Common myeloid progenitor, CD34-positive (primary cell): ENCODE measurements at regions not wholly inside any gene's neighbourhood (a gene's known extent, or its start where the extent isn't known, plus 50 kb on each side); places are given as distances from the start of the nearest gene placed in this dataset.
"Not testable (repeated sequence)": the region's sequence is repeated elsewhere in the genome, so short reads cannot be mapped to it uniquely, and the experiment has no call there.

Source experiments
- CTCF ChIA-PET: fragments of 350-600 bp; sonication (Branson Sonifier 250); formaldehyde crosslinking; loops from one replicate; lab custom pipeline; 2021; ENCODE audit warnings: antibody characterized with exemption; lab: Charles Lee
- POLR2A ChIA-PET: fragments of 350-600 bp; sonication (Branson Sonifier 250); formaldehyde crosslinking; loops from one replicate; lab custom pipeline; 2021; ENCODE audit warnings: antibody characterized with exemption; lab: Charles Lee
- DNase-seq, 3 donors: peaks; one replicate each; pipeline versions ENCODE4 v3.0.0 to v3.0.0-alpha.2; 2013
- H3K27ac ChIP-seq, 2 experiments: 1 replicate in 1 of 2; 2 replicates in 1 of 2; pipeline ENCODE4 v1.7.0; 2013; ENCODE audit warnings: inconsistent platforms in 2 of 2, low read length in 2 of 2, mild to moderate bottlenecking in 2 of 2, low read depth in 1 of 2, moderate library complexity in 1 of 2; ENCODE audit not compliant: severe bottlenecking in 2 of 2, insufficient read depth in 1 of 2, poor library complexity in 1 of 2
- H3K27me3 ChIP-seq, 5 experiments: replicated peaks in 2 of 5; 1 replicate in 3 of 5; 2 replicates in 2 of 5; pipeline versions ENCODE4 v1.6.1 to v1.7.0; 2013; ENCODE audit warnings: low read length in 4 of 5, mild to moderate bottlenecking in 2 of 5, moderate library complexity in 2 of 5, inconsistent platforms in 1 of 5; ENCODE audit not compliant: insufficient read depth in 5 of 5, control insufficient read depth in 4 of 5
- H3K36me3 ChIP-seq, 4 experiments: 1 replicate in 2 of 4; 2 replicates in 2 of 4; pipeline versions ENCODE4 v1.6.1 to v1.7.0; 2013; ENCODE audit warnings: low read length in 3 of 4, control low read depth in 1 of 4, mild to moderate bottlenecking in 1 of 4; ENCODE audit not compliant: control insufficient read depth in 4 of 4, insufficient read depth in 4 of 4
- H3K4me1 ChIP-seq, 4 experiments: 1 replicate in 3 of 4; 2 replicates in 1 of 4; pipeline versions ENCODE4 v1.6.1 to v1.7.1; 2013; ENCODE audit warnings: low read length in 3 of 4, mild to moderate bottlenecking in 3 of 4, control low read depth in 1 of 4, inconsistent platforms in 1 of 4, moderate library complexity in 1 of 4; ENCODE audit not compliant: control insufficient read depth in 4 of 4, insufficient read depth in 4 of 4; ENCODE audit errors: control extremely low read depth in 1 of 4
- H3K4me3 ChIP-seq, 7 experiments: 1 replicate in 4 of 7; 2 replicates in 3 of 7; pipeline versions ENCODE4 v1.5.1 to v1.7.0; 2013; ENCODE audit warnings: mild to moderate bottlenecking in 7 of 7, low read length in 6 of 7, moderate library complexity in 6 of 7, inconsistent platforms in 2 of 7, low read depth in 2 of 7, control low read depth in 1 of 7; ENCODE audit not compliant: insufficient read depth in 4 of 7, control insufficient read depth in 1 of 7; ENCODE audit errors: extremely low read depth in 1 of 7
- H3K9me3 ChIP-seq, 5 experiments: 1 replicate in 4 of 5; 2 replicates in 1 of 5; pipeline versions ENCODE4 v1.6.1 to v1.7.1; 2013; ENCODE audit warnings: low read length in 4 of 5, mild to moderate bottlenecking in 2 of 5, inconsistent platforms in 1 of 5, low read depth in 1 of 5, moderate library complexity in 1 of 5; ENCODE audit not compliant: control insufficient read depth in 4 of 5, insufficient read depth in 2 of 5; ENCODE audit errors: control extremely low read depth in 1 of 5
- WGBS: methylation state at CpG from one replicate; pipeline ENCODE4 v1.1.5; 2013; ENCODE audit not compliant: insufficient coverage; 5-methylcytosine and 5-hydroxymethylcytosine counted together

DNA sequence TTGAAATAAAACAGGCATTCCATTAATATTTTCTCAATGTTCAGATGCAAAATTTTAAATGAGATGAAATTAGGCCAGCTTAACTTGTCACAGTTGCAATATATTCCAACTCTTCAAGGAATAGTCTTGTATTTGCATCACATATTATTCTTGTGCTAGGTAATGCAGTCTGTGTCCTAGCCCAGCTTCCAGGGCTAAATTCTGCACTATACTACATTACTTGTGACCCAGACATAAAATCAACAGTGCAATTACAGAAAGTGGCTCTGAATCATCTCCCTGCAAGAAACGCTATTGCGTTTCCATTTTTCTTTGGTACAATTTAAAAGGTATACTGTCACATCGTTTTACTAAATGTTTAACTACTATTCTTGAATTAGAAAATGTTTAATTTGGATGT, 399.2 kb downstream of the TENT5A start:
- no peaks in the 10 kb centered on the region for H3K36me3 ChIP-seq
- no CpG with 5 or more reads among the region's 3 CpGs for WGBS
- no peaks in the 10 kb centered on the region for H3K9me3 ChIP-seq
- no peak overlapping the region for H3K27ac ChIP-seq
- DNase-seq, result no peak
- POLR2A ChIA-PET, result no interaction called here
- no peaks in the 10 kb centered on the region for H3K4me1 ChIP-seq
- no peaks in the 10 kb centered on the region for H3K27me3 ChIP-seq
- no peak overlapping the region for H3K4me3 ChIP-seq
- CTCF ChIA-PET, result no interaction called here

DNA sequence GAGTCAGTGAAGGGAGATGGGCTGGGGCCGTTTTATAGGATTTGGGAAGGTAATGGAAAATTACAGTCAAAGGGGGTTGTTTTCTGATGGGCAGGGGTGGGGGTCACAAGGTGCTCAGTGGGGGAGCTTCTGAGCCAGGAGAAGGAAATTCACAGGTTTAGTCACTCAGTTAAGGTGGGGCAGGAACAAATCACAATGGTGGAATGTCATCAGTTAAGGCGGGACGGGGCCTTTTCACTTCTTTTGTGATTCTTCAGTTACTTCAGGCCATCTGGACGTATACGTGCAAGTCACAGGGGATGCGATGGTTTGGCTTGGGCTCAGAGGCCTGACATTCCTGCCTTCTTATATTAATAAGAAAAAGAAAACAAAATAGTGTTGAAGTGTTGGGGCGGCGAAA, 408.5 kb downstream of the TENT5A start:
- POLR2A ChIA-PET, H3K36me3 ChIP-seq, DNase-seq, CTCF ChIA-PET, H3K27me3 ChIP-seq, H3K4me3 ChIP-seq, H3K9me3 ChIP-seq, H3K4me1 ChIP-seq, H3K27ac ChIP-seq: not testable (repeated sequence)
- WGBS, result 100% methylated on average over 1 of the region's 8 CpGs

DNA sequence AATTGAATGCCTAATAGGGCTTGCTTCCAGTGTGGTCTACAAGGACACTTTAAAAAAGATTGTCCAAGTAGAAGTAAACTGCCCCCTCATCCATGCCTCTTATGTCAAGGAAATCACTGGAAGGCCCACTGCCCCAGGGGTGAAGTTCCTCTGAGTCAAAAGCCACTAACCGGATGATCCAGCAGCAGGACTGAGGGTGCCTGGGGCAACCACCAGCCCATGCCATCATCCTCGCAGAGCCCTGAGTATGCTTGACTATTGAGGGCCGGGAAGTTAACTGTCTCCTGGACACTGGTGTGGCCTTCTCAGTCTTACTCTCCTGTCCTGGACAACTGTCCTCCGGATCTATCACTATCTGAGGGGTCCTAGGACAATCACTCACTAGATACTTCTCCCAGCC, 411.5 kb downstream of the TENT5A start:
- Histone ChIP-seq H3K27ac (no peak overlapping the region), H3K4me1 (no peaks in the 10 kb centered on the region), H3K4me3 (no peak overlapping the region), H3K27me3 (no peaks in the 10 kb centered on the region), H3K36me3 (no peaks in the 10 kb centered on the region), H3K9me3 (no peaks in the 10 kb centered on the region)
- DNase-seq, result no peak
- 94% methylated on average over 3 of the region's 4 CpGs for WGBS
- CTCF ChIA-PET, result no interaction called here
- POLR2A ChIA-PET, result no interaction called here

DNA sequence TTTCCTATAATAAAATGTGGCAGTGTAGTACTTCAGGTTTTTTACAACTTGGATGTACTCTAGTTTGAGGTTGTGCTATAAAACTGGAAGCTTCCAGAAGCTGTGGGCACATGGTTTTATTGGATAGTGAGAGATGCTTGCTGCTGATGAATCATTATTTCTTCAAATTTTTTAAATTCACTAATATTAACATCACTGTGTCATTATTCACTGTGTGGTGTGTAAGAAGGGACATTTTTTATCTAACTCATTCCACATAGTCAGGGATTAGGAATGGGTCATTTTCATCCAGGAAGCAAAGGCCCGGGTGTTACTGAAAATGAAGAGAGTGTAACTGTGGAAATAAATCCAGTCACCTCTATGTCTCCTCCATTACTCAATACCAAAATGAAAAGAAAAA, 421.0 kb downstream of the TENT5A start:
- no peaks in the 10 kb centered on the region for H3K27me3 ChIP-seq
- no peak overlapping the region for H3K27ac ChIP-seq
- ChIA-PET CTCF (no interaction called here), POLR2A (no interaction called here)
- H3K36me3 ChIP-seq, result no peaks in the 10 kb centered on the region
- DNase-seq, result no peak
- no peak overlapping the region for H3K4me3 ChIP-seq
- H3K4me1 ChIP-seq, result no peaks in the 10 kb centered on the region
- no CpG with 5 or more reads among the region's 1 CpG for WGBS
- peaks cover 0 to 2% (median 0%) of the 10 kb centered on the region in 5 experiments for H3K9me3 ChIP-seq

DNA sequence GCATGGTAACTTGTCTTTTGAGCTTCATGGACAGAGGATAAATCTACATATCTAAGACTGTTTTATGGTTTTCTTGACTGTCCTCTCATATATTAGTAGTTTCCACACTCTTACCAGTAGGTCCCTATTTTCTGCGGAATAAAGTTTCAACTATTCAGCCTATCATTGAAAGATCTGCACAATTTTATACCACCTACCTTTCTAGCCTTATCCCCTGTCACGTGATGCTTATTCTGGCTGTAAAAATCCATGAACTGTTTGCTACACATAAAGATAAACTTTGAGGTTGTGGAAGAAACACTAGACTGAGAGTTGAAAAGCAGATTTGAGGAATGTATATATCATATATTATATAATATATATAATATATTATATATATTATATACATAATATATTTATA, 423.8 kb downstream of the TENT5A start:
- ChIA-PET POLR2A (no interaction called here), CTCF (no interaction called here)
- WGBS, result no CpG with 5 or more reads among the region's 2 CpGs
- no peaks in the 10 kb centered on the region for H3K36me3 ChIP-seq
- H3K9me3 ChIP-seq, result peaks cover 0 to 2% (median 0%) of the 10 kb centered on the region in 5 experiments
- no peaks in the 10 kb centered on the region for H3K4me1 ChIP-seq
- H3K4me3 ChIP-seq, result no peak overlapping the region
- no peak overlapping the region for H3K27ac ChIP-seq
- H3K27me3 ChIP-seq, result no peaks in the 10 kb centered on the region
- DNase-seq, result no peak

- H3K36me3 ChIP-seq, result no peaks in the 10 kb centered on the region
- ChIA-PET CTCF (no interaction called here), POLR2A (no interaction called here)
- peaks cover 0 to 2% (median 0%) of the 10 kb centered on the region in 5 experiments for H3K9me3 ChIP-seq
- H3K27me3 ChIP-seq, result no peaks in the 10 kb centered on the region
- no peak overlapping the region for H3K4me3 ChIP-seq
- 100% methylated on average over 3 of the region's 7 CpGs for WGBS
- no peak for DNase-seq
- H3K4me1 ChIP-seq, result no peaks in the 10 kb centered on the region
- H3K27ac ChIP-seq, result no peak overlapping the region
These were observed 425.5 kb downstream of the TENT5A start for GRCh38 chr6:81326881-81327561.

GRCh38 chr6:81309811-81310210, 442.7 kb downstream of the TENT5A start:
- WGBS, result no CpG with 5 or more reads among the region's 2 CpGs
- Histone ChIP-seq H3K9me3 (peaks cover 0 to 5% (median 0%) of the 10 kb centered on the region in 5 experiments), H3K27ac (no peak overlapping the region), H3K27me3 (no peaks in the 10 kb centered on the region), H3K4me3 (no peak overlapping the region), H3K36me3 (no peaks in the 10 kb centered on the region), H3K4me1 (no peaks in the 10 kb centered on the region)
- no peak for DNase-seq
- ChIA-PET POLR2A (no interaction called here), CTCF (no interaction called here)
